ENCODE measurements at regions not wholly inside any gene's neighbourhood (a gene's known extent, or its start where the extent isn't known, plus 50 kb on each side); places are given as distances from the start of the nearest gene placed in this dataset.

- H3K36me3 ChIP-seq (ENCODE audit: insufficient read depth, low read length): no peaks in the 10 kb centered on the region
- no peak overlapping the region for H2AFZ ChIP-seq (ENCODE audit: low read length)
- H3K4me3 ChIP-seq (ENCODE audit: low read length): no peak overlapping the region
- no peak overlapping the region for H3K9ac ChIP-seq (ENCODE audit: low read length)
- H3K4me1 ChIP-seq (ENCODE audit: low read length): peaks cover 3% of the 10 kb centered on the region; the same call in 1 of the 2 replicates
- H3K9me3 ChIP-seq (ENCODE audit: low read length): no peaks in the 10 kb centered on the region
- no peaks in the 10 kb centered on the region for H3K79me2 ChIP-seq (ENCODE audit: low read length)
- no peak for DNase-seq
- H3K4me2 ChIP-seq (ENCODE audit: low read depth, low read length, poor library complexity, severe bottlenecking): no peak overlapping the region
- no peaks in the 10 kb centered on the region for H3K9me2 ChIP-seq (replicated peaks; ENCODE audit: insufficient read depth, low read length)
- H3K27ac ChIP-seq (ENCODE audit: low read length): no peak overlapping the region
- H4K20me1 ChIP-seq (ENCODE audit: insufficient read depth, low read depth, low read length): no peaks in the 10 kb centered on the region
- no peaks in the 10 kb centered on the region for H3K27me3 ChIP-seq (ENCODE audit: low read length)
Observed at GRCh38 chr10:3350617-3351258, 178.2 kb upstream of the PITRM1 start.

- Histone ChIP-seq H4K20me1 (ENCODE audit: insufficient read depth, low read depth, low read length) (no peaks in the 10 kb centered on the region), H3K27ac (ENCODE audit: low read length) (no peak overlapping the region), H3K4me3 (ENCODE audit: low read length) (no peak overlapping the region), H2AFZ (ENCODE audit: low read length) (no peak overlapping the region), H3K9me3 (ENCODE audit: low read length) (no peaks in the 10 kb centered on the region), H3K27me3 (ENCODE audit: low read length) (no peaks in the 10 kb centered on the region), H3K79me2 (ENCODE audit: low read length) (no peaks in the 10 kb centered on the region), H3K9me2 (replicated peaks; ENCODE audit: insufficient read depth, low read length) (no peaks in the 10 kb centered on the region), H3K9ac (ENCODE audit: low read length) (no peak overlapping the region), H3K4me2 (ENCODE audit: low read depth, low read length, poor library complexity, severe bottlenecking) (no peak overlapping the region), H3K36me3 (ENCODE audit: insufficient read depth, low read length) (no peaks in the 10 kb centered on the region), H3K4me1 (ENCODE audit: low read length) (peaks cover 3% of the 10 kb centered on the region; the same call in 1 of the 2 replicates)
- DNase-seq: no peak
Observed at GRCh38 chr10:3350205-3350604, 177.6 kb upstream of the PITRM1 start.

- Histone ChIP-seq H3K4me3 (ENCODE audit: low read length) (no peak overlapping the region), H3K79me2 (ENCODE audit: low read length) (no peaks in the 10 kb centered on the region), H4K20me1 (ENCODE audit: insufficient read depth, low read depth, low read length) (no peaks in the 10 kb centered on the region), H3K27ac (ENCODE audit: low read length) (no peak overlapping the region), H3K9me2 (replicated peaks; ENCODE audit: insufficient read depth, low read length) (no peaks in the 10 kb centered on the region), H3K36me3 (ENCODE audit: insufficient read depth, low read length) (no peaks in the 10 kb centered on the region), H3K27me3 (ENCODE audit: low read length) (no peaks in the 10 kb centered on the region), H3K4me1 (ENCODE audit: low read length) (no peaks in the 10 kb centered on the region), H3K4me2 (ENCODE audit: low read depth, low read length, poor library complexity, severe bottlenecking) (no peak overlapping the region), H2AFZ (ENCODE audit: low read length) (no peak overlapping the region), H3K9me3 (ENCODE audit: low read length) (no peaks in the 10 kb centered on the region), H3K9ac (ENCODE audit: low read length) (no peak overlapping the region)
- no peak for DNase-seq
Observed at GRCh38 chr10:3348564-3348963, 176.0 kb upstream of the PITRM1 start.

GRCh38 chr10:3347413-3348182 is 175.0 kb upstream of the PITRM1 start:
- Histone ChIP-seq H3K27ac (ENCODE audit: low read length) (no peak overlapping the region), H3K27me3 (ENCODE audit: low read length) (no peaks in the 10 kb centered on the region), H3K79me2 (ENCODE audit: low read length) (no peaks in the 10 kb centered on the region), H3K9me2 (replicated peaks; ENCODE audit: insufficient read depth, low read length) (no peaks in the 10 kb centered on the region), H4K20me1 (ENCODE audit: insufficient read depth, low read depth, low read length) (no peaks in the 10 kb centered on the region), H3K36me3 (ENCODE audit: insufficient read depth, low read length) (no peaks in the 10 kb centered on the region), H3K4me3 (ENCODE audit: low read length) (no peak overlapping the region), H3K4me2 (ENCODE audit: low read depth, low read length, poor library complexity, severe bottlenecking) (no peak overlapping the region), H2AFZ (ENCODE audit: low read length) (no peak overlapping the region), H3K9ac (ENCODE audit: low read length) (no peak overlapping the region), H3K9me3 (ENCODE audit: low read length) (no peaks in the 10 kb centered on the region), H3K4me1 (ENCODE audit: low read length) (no peaks in the 10 kb centered on the region)
- DNase-seq: no peak

GRCh38 chr10:3346851-3347250 is 174.3 kb upstream of the PITRM1 start:
- no peaks in the 10 kb centered on the region for H3K36me3 ChIP-seq (ENCODE audit: insufficient read depth, low read length)
- no peak overlapping the region for H3K27ac ChIP-seq (ENCODE audit: low read length)
- H3K27me3 ChIP-seq (ENCODE audit: low read length): no peaks in the 10 kb centered on the region
- H3K4me1 ChIP-seq (ENCODE audit: low read length): no peaks in the 10 kb centered on the region; the same call in 1 of the 2 replicates
- no peak overlapping the region for H3K9ac ChIP-seq (ENCODE audit: low read length)
- no peak overlapping the region for H2AFZ ChIP-seq (ENCODE audit: low read length)
- no peak for DNase-seq
- H3K9me3 ChIP-seq (ENCODE audit: low read length): no peaks in the 10 kb centered on the region
- H3K9me2 ChIP-seq (replicated peaks; ENCODE audit: insufficient read depth, low read length): no peaks in the 10 kb centered on the region
- H4K20me1 ChIP-seq (ENCODE audit: insufficient read depth, low read depth, low read length): no peaks in the 10 kb centered on the region
- H3K4me3 ChIP-seq (ENCODE audit: low read length): no peak overlapping the region
- H3K79me2 ChIP-seq (ENCODE audit: low read length): no peaks in the 10 kb centered on the region
- H3K4me2 ChIP-seq (ENCODE audit: low read depth, low read length, poor library complexity, severe bottlenecking): no peak overlapping the region

- Histone ChIP-seq H3K4me2 (ENCODE audit: low read depth, low read length, poor library complexity, severe bottlenecking) (no peak overlapping the region), H3K27ac (ENCODE audit: low read length) (no peak overlapping the region), H3K4me1 (ENCODE audit: low read length) (peaks cover 16% of the 10 kb centered on the region), H3K36me3 (ENCODE audit: insufficient read depth, low read length) (no peaks in the 10 kb centered on the region), H4K20me1 (ENCODE audit: insufficient read depth, low read depth, low read length) (no peaks in the 10 kb centered on the region), H3K9me3 (ENCODE audit: low read length) (no peaks in the 10 kb centered on the region), H3K79me2 (ENCODE audit: low read length) (no peaks in the 10 kb centered on the region), H3K9ac (ENCODE audit: low read length) (no peak overlapping the region), H2AFZ (ENCODE audit: low read length) (no peak overlapping the region), H3K9me2 (replicated peaks; ENCODE audit: insufficient read depth, low read length) (no peaks in the 10 kb centered on the region), H3K4me3 (ENCODE audit: low read length) (no peak overlapping the region), H3K27me3 (ENCODE audit: low read length) (no peaks in the 10 kb centered on the region)
- DNase-seq: no peak
Observed at GRCh38 chr10:3342771-3343170, 170.2 kb upstream of the PITRM1 start.

GRCh38 chr10:3340127-3340730 is 167.6 kb upstream of the PITRM1 start:
- Histone ChIP-seq H3K27ac (ENCODE audit: low read length) (no peak overlapping the region), H3K4me1 (ENCODE audit: low read length) (peaks cover 16% of the 10 kb centered on the region), H3K4me3 (ENCODE audit: low read length) (no peak overlapping the region), H3K9me3 (ENCODE audit: low read length) (no peaks in the 10 kb centered on the region), H3K4me2 (ENCODE audit: low read depth, low read length, poor library complexity, severe bottlenecking) (no peak overlapping the region), H3K9me2 (replicated peaks; ENCODE audit: insufficient read depth, low read length) (no peaks in the 10 kb centered on the region), H3K36me3 (ENCODE audit: insufficient read depth, low read length) (no peaks in the 10 kb centered on the region), H4K20me1 (ENCODE audit: insufficient read depth, low read depth, low read length) (no peaks in the 10 kb centered on the region), H2AFZ (ENCODE audit: low read length) (no peak overlapping the region), H3K9ac (ENCODE audit: low read length) (no peak overlapping the region), H3K27me3 (ENCODE audit: low read length) (no peaks in the 10 kb centered on the region), H3K79me2 (ENCODE audit: low read length) (no peaks in the 10 kb centered on the region)
- no peak for DNase-seq

- H3K9me3 ChIP-seq (ENCODE audit: low read length): no peaks in the 10 kb centered on the region
- H3K9me2 ChIP-seq (replicated peaks; ENCODE audit: insufficient read depth, low read length): no peaks in the 10 kb centered on the region
- no peaks in the 10 kb centered on the region for H3K27me3 ChIP-seq (ENCODE audit: low read length)
- no peak overlapping the region for H3K4me3 ChIP-seq (ENCODE audit: low read length)
- no peak for DNase-seq
- no peaks in the 10 kb centered on the region for H3K79me2 ChIP-seq (ENCODE audit: low read length)
- no peak overlapping the region for H2AFZ ChIP-seq (ENCODE audit: low read length)
- H3K27ac ChIP-seq (ENCODE audit: low read length): no peak overlapping the region
- H4K20me1 ChIP-seq (ENCODE audit: insufficient read depth, low read depth, low read length): no peaks in the 10 kb centered on the region
- H3K36me3 ChIP-seq (ENCODE audit: insufficient read depth, low read length): no peaks in the 10 kb centered on the region
- H3K4me1 ChIP-seq (ENCODE audit: low read length): peaks cover 16% of the 10 kb centered on the region
- H3K9ac ChIP-seq (ENCODE audit: low read length): no peak overlapping the region
- no peak overlapping the region for H3K4me2 ChIP-seq (ENCODE audit: low read depth, low read length, poor library complexity, severe bottlenecking)
Observed at GRCh38 chr10:3339531-3339950, 167.0 kb upstream of the PITRM1 start.

Data from Karpas-422 (cell line).